Stromal cell of bone marrow (primary cell): ENCODE measurements at regions not wholly inside any gene's neighbourhood (a gene's known extent, or its start where the extent isn't known, plus 50 kb on each side); places are given as distances from the start of the nearest gene placed in this dataset.

Experiments used
- DNase-seq: peaks from one replicate; pipeline ENCODE4 v3.0.0-alpha.2; 2012; ENCODE audit warnings: low read depth

DNA sequence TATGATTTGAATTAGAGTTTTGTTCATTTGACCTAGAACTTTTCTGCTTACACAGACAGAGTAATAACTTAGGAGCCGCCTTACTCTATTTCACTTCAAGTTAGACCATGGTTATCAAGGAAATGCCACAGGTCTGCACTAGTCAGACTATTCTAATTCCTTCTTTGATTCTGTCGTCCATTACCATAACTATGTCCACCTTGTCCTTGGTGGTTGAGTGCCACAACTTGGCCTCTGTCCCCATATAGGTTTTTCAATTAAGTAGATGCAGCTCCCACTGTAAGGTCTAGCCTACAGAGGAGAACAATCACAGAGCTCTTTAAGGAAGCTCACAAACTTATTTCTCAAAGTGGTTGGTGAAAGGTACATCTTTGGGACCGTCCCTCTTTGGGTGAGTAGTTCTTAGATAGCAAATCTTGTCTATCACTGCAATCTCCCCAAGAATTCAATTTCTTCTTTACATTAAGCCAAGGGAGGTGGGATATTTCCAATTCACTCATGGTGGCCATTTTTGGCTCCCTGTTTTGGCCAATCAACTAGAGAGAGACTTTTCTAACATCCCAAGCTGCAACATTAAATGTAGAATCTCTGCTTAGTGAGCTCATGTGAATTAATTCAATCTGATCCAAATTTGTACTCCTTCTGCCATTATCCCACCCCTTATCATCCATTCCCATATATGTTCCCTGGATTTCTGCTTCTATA, 434.6 kb downstream of the ADAMTS20 start:
- DNase-seq: no peak

DNA sequence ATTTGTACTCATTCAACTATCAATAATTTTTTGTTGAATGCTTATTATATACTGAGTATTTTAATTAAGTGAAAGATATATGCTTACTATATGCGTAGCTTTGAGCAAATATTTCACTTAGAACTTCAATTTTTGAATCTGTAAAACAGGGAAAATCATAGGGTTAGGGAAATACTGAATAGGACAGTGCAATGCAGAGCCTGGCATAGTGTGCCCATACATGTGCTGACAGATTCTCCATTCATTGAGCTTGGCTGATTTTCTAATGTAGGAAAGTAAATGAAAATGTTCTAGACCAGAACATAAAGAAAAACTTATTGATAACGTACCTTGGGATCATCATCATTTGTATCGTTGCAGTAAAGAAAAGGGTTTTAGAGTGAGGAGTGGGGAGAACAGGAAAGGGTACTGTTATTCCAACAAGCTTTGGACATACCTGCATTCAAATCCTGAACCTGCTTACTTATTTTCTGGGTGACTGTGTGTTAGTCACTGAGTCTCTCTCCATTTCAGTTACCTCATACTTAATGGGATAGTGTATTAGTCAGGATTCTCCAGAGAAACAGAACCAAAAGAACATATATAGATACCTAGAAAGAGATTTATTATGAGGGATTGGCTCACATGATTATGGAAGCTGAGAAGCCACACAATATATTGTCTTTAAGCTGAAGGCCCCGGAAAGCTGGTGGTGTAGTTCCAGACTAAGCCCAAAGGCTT, 436.4 kb downstream of the ADAMTS20 start:
- DNase-seq: no peak

DNA sequence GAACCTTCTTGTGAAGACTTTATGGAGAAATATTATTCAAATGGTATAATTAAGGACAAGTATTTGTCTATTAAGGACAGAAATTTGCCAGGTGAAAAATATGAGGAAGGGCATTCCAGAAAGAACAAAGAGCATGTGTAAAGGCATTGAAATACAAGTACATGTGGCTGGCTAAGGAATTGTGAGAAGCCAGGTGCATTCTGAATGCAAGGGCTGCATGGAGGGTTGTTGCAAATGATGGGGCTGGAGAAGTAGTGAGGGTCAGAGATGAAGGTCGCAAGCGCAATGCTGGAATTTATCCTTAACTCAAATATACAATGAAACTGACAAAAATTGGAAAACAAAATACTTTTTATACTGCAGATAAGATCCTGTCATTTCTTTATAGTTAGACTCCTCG, 437.7 kb downstream of the ADAMTS20 start:
- DNase-seq: no peak

DNA sequence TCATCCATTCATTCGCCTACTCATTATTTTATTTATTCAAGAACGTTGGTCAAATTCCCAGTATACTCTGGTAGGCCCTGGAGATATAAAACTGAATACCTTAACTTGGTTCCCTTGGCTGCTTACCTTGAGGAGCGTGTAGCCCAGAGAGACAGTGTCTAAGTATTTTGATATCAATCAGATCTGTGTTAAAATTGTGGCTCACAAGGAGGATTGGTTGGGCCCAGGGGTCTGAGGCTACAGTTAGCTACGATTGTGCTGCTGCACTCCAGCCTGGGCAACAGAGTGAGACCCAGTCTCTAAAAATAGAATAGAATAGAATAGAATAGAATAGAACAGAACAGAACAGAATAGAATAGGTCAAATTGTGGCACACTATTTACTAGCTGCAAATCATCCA, 438.4 kb downstream of the ADAMTS20 start:
- DNase-seq: no peak

DNA sequence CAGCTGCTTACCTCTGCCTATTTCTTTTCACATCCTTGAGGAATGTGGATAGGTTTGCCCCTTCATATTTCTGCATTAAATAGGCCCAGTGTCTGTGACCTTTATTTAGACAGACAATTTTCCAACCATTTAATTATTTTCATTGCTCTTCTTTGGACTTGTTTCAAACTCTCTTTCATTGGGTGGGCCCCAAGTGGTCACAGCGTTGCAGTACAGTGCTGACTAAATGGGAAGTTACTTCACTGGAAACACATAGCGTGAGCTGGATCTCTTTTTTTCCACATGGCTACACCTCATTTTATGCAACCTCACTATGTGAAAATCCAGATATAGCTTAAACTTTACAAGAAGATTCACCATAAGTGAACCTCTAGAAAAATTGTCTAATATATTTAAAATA, 438.9 kb downstream of the ADAMTS20 start:
- DNase-seq: peak; percentile 36

DNA sequence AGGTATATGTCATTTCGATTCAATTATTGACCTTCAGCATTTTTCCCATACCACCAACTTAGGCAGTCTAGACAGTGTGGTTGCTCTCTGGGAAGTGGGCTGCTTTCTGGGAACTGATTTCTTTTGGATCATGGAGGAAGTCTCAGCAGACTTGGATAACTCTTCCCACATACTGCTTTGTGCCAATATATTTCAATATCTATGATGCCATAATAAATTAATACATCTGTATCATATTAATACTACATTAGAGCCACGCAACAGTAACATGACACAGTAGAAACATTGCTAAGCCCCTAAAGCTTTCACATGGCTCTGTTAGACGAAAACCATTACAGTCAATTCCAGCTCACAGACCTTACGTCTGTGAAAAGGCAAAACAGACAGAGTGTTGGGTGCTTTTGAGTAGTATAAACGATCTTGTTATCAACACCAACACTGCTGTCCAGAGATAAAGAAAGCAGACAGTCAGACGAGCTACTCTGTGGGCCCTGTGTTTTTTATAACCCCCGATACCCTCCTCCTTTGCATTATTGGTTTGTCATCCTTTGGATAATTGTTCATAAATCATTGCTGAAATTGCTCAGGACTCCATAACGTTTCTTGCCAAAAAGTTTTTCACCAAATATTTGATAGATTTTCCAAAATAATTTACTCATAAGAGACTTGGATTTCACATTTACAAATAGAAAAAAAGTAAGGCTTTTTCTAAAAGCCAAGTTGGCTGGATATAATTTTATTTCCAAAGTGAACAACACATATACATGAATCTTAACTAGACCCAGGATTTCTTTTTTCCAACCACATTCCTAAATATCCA, 439.7 kb downstream of the ADAMTS20 start:
- DNase-seq: no peak

DNA sequence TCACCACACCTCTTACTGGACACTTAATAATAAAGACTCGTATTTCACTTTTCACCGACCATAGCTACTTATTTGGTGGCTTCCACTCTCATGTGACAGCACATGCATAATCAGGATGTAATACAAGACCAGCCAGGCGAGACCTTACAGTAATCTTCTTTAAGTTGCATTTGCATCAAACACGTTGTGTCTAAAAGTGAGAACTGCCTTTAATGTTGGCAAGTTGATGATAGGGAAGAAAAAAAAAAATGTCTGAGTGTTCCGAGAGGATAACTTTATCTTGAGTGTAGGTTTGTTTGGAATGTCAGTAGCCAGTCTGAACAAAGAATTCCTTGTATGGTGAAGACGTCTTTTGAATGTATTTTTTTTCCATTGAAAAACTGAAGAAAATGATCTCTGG, 440.4 kb downstream of the ADAMTS20 start:
- no peak for DNase-seq

DNA sequence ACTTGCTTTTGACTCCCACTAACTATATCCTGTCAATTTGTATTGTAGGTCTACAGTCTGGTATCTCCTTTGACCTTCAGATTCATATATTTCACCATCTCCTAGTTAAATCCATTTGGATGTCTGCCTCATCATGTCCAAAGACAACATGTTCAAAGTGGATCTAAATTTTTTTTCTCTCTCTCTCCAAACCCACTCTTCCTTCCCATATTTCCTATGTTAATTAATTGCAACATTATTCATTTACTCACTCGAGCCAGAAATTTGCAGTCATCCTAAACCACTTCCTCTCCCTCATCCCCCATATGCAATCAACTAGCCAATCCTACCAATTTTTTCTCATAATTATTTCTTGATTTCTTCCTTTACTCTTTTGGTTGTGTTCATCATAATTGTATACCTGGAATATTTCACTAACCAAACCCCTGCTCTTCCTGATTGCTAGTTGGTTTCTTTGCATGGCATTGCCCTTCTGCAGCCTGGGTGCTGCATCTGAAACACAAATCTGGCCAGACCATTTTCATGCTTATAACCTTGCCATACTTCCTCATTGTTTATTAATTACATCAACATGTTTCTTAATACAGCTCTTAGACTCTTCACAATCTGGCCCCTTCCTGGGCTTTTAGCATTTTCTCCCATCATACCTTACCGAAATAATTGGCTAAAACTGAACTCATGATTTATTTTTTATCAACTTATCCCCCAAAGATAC, 442.2 kb downstream of the ADAMTS20 start:
- DNase-seq: no peak

DNA sequence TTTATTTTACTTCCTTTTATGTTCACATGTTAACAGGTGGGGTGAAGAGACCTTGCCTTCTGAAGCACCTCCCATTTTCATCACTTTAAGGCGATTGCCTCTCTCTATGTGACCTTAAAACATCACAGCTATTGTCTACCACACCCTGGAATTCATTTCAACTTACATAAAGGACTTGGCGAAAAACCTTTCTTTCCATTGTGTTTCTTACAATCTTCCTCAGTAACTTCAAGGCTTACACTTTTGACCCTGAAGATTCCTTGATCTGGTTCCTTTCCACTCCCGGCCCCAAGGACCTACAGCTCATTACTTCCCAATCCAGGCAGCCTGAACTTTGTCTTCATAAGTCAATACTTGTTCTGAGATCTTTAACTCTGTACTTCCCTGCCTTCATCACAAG, 443.3 kb downstream of the ADAMTS20 start:
- no peak for DNase-seq

DNA sequence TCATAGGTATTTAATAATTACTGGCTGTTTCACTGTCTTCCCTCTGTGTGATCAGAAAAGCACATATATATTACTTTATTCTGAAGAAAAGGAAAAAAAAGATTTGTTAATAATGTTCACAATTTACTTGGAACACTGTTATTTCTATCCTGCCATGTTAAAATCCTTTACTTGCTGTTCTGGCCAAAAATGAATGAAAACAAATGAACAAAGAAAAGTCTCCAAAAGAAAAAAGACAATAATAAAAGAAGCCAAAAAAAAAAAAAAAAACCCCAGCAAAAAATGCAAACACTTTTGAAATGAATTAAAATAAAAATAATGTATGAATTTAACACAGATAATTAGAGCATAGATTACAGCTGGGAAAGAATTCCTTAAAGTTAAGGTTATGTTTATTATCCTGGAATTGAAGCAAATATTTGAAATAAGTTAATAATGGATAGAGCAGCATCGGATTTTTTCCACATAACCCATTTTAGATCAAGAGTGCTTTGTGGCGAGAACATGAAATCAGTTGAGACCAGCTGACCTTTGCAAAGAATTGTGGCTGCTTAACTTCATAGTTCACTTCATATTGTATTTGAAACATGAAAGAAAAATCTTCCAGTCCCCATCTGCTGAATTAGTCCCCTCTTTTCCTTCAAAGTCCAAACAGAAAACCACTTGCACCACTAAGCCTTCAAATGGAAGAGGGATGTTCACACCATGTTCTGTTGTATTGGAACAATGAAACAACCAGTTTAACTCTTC, 444.8 kb downstream of the ADAMTS20 start:
- no peak for DNase-seq

DNA sequence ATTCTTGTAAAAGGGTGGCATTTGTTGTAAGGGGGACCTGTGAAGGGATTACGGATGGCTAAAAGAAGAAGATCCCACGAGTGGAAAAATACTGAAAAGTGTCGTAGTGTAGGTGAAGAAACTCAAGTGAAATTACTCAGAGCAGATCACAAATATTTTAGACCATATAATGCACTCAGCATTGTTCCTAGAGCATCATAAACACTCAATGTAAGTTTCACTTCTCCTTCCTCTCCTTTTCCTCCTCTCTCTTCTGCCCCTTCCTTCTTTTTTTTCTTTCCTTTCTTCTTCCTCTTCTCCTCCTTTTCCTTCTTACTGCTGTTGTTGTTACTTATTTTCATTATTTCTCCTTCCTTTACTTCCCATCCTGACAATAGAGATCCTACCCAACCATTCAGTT, 445.6 kb downstream of the ADAMTS20 start:
- no peak for DNase-seq

DNA sequence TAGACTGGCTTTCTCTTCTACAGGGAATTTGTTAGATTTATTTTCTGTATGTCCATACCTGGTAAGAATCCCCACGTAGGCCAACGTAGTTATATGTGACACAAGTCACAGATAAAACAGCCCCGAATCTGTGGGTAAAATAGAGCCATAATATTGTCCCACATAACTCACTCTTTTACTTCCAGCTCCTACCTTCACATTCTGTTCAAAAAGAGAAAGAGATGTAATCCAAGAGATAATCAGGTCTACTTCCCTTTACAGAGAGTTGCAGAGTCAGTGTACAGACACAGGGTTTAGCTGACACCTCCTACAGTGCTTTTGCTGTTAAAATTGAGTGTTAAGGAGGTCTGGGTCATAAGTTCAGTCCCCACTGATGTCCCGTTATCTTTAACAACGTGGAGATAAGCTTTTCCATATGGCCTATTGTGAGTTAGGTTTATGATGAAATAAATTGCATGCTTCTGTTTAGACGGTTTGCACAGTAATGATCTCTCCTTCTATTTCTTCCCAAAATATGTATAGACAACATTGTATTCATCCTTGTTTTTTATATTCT, 446.5 kb downstream of the ADAMTS20 start:
- DNase-seq: no peak

DNA sequence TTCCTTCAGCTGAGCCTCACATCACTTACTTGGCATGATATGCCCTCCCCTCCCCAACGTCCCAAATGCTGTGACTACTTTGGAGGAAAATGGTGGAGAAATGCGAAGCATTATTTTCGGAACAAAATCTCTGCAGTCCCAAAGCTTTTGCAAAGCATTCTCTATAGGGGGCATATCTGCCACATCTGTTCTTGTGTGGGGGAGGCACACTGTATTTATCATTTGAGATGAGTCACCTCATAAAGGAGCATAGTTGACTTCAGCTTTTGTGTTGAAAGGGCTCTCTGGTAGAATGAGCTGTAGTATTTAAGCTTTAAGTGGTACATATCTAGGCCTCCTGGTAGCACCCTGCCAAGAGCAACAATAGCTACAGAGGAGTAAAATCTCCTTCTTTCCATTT, 447.5 kb downstream of the ADAMTS20 start:
- DNase-seq: peak; percentile 13

DNA sequence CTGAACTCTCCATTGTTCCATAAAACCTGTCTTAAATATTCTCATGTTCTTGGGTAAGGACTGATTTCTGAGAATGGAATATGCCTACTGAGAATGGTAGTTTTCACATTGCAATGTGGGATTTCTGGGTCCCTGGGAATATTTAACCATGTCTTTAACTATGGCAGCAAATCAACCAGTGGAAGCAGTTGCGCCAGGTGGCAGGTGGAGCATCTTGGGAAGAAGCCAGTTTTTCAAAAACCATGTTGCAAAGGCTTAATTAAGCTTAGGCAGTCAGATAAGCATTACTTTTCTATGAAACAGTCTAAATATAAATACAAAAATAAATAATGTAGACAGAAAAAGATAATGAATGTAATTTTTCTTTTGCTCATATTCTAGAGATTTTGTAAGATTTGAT, 448.1 kb downstream of the ADAMTS20 start:
- no peak for DNase-seq

DNA sequence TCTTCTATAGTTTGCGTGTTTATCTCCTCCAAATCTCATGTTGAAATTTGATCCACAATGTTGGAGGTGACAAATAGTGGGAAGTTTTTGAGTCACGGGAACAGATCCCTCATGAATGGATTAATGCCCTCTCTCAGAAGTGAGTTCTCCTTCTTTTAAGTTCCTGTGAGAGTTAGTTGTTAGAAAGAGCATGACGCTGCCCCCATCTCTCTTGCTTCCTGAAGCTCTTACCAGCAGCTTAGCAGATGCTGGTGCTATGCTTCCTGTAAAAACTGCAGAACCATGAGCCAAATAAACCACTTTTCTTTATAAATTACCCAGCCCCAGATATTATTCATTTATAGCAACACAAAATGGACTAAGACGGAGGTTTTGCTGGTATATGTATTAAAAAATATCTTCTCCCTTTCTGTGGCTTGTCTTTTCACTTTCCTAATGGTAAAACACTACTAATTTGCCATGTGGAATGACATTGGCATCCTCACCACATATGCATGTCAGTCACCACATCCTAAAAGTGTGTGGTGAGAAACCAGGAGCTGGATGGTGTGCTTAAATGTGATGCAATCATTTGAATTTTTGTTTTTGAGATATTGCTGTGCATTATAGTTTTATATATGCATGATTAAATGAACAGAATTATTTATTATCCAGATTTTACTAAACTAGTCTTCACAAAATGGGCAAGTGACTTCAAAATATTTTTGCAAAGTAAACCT, 449.3 kb downstream of the ADAMTS20 start:
- DNase-seq: no peak

DNA sequence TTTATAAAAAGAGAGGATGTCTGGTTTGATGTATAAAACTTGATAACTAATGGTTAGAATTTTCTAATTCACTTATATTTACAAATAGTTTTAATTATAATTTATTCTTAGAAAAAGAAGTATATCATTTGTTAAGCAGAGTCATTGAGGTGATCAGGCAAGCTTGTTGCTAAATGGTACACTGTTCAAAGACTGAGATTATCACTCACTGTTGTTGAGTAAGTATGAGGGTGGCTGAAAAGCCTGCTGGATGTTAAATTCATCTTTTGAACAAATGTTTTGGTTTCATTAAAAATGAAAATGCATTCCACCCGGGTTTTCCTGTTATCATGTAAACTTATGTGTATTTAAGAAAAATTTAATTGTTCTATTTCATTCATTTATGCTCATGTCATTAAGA, 451.8 kb downstream of the ADAMTS20 start:
- DNase-seq: no peak

DNA sequence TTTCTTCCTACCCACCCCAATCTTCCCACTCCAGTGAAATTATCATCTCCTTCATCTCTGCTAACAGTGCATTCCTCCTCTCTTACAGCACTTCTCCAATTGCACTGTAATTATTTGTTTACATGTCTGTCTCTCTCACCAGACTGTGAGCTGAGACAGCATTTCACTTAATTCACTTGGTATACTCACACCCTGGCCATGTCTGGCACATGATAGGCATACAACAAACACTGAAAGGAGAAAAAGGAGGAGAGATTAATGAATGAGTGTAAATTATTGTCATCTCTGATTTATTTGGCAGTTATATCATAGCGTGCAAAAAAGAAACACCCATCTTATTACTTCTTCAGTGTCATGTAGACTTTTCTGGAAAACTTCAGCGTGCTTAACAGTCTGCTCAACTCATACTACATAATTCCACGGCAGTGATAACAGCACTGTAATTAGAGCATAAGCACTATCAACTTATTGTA, 452.3 kb downstream of the ADAMTS20 start:
- DNase-seq: no peak

DNA sequence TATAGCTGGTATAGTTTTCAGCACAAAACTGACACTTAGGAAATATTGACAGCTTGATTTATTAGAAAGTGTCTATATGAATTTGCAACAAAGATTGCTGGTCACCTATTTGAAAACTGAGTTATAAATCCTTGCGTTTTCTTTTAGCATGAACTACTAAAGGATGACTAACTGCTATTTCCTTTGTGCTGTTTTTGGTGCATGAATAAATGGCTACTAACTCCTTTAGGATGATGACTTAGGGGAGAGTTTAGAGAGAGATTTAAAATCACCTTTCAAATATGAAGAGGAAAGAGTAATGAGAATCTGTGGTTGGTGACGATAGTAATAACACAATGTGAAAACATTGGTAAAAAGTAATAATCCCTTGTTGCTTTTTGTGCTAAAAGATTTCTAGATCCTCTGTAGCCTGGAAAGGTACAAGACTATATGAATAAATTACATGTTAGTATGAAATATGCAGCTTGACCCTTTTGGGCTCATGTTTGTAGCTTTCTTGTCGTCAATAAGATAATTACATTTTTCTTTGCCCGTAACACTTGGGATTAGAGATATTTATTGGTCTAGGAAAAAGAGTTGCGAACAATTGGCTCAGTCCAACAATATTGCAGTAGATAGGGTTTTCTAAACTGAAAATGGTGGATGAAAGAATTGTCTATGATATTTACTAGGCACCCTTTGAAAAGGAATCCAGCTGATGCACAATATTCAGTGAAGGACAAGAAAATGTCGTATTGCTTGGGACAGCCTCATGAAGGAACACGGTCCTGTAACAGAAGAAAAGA, 453.0 kb downstream of the ADAMTS20 start:
- no peak for DNase-seq

DNA sequence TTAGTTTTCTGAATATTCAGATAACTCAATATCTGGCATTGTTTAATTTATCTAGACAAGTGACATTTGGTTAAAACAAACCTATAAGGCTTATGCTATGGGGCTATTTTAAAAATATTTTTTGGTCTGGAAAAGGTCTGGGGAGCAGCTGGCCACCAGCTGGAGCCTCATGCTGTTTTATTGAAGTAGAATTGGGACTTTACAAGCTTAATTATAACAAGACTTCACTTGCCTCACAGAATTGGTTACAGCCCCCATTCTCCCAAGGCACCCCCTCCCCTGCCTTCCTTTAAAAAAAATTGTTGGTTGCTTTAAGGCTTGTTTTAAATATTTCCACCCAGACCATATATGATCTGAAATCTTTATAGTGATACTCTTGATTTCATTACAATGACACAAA, 453.9 kb downstream of the ADAMTS20 start:
- DNase-seq: no peak

DNA sequence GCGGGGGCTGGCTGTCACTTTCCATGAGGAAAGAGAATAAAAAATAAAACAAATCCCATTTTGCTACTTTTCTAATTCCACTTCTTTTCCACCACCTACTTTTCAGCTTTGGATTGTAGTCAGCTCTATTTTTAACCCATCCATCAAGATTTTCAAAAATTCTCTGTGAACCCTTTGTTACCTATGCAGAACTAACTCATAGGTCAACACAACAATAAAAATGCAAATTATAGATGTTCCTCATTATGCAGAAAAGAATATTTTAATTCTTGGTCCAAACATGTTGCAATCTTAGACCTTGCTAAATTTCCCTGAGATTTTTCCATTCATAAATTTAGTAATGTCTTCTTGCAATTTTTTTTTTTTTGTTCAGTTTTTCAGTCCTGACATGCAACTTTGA, 454.5 kb downstream of the ADAMTS20 start:
- no peak for DNase-seq
